Effector memory CD4-positive, alpha-beta T cell (primary cell): ENCODE measurements at regions not wholly inside any gene's neighbourhood (a gene's known extent, or its start where the extent isn't known, plus 50 kb on each side); places are given as distances from the start of the nearest gene placed in this dataset.

ENCODE experiments used
- DNase-seq, 3 donors: peaks; one replicate each; pipeline ENCODE4 v3.0.0-alpha.2; 2020
- H3K27ac ChIP-seq: 2 replicates; pipeline ENCODE4 v1.7.0; 2013; ENCODE audit warnings: mild to moderate bottlenecking, low read length, moderate library complexity; ENCODE audit not compliant: insufficient read depth, poor library complexity, severe bottlenecking
- H3K27me3 ChIP-seq: replicated peaks from 2 replicates; pipeline ENCODE4 v1.7.0; 2013; ENCODE audit warnings: mild to moderate bottlenecking, low read length; ENCODE audit not compliant: insufficient read depth, control insufficient read depth, poor library complexity, severe bottlenecking
- H3K36me3 ChIP-seq: 2 replicates; pipeline ENCODE4 v1.7.0; 2013; ENCODE audit warnings: mild to moderate bottlenecking, low read length, moderate library complexity; ENCODE audit not compliant: control insufficient read depth, insufficient read depth
- H3K4me1 ChIP-seq: 2 replicates; pipeline ENCODE4 v1.7.0; 2013; ENCODE audit warnings: low read length, mild to moderate bottlenecking; ENCODE audit not compliant: control insufficient read depth, insufficient read depth, poor library complexity, severe bottlenecking
- H3K4me3 ChIP-seq: 2 replicates; pipeline ENCODE4 v1.7.0; 2013; ENCODE audit warnings: low read length, low read depth, mild to moderate bottlenecking; ENCODE audit not compliant: insufficient read depth, poor library complexity, severe bottlenecking
- H3K9me3 ChIP-seq: 2 replicates; pipeline ENCODE4 v1.7.0; 2013; ENCODE audit warnings: mild to moderate bottlenecking, low read length, moderate library complexity; ENCODE audit not compliant: control insufficient read depth

- Histone ChIP-seq H3K4me3 (no peak overlapping the region), H3K9me3 (no peaks in the 10 kb centered on the region), H3K36me3 (no peaks in the 10 kb centered on the region), H3K4me1 (no peaks in the 10 kb centered on the region), H3K27ac (no peak overlapping the region), H3K27me3 (no peaks in the 10 kb centered on the region)
- DNase-seq, result no peak
These were observed 889.1 kb upstream of the ZEB2 start for GRCh38 chr2:145408980-145409379.

GRCh38 chr2:145404690-145405089 is 884.8 kb upstream of the ZEB2 start:
- Histone ChIP-seq H3K9me3 (no peaks in the 10 kb centered on the region), H3K27me3 (no peaks in the 10 kb centered on the region), H3K4me1 (no peaks in the 10 kb centered on the region), H3K4me3 (no peak overlapping the region), H3K27ac (no peak overlapping the region), H3K36me3 (no peaks in the 10 kb centered on the region)
- no peak for DNase-seq

- H3K27me3 ChIP-seq, result no peaks in the 10 kb centered on the region
- no peaks in the 10 kb centered on the region for H3K4me1 ChIP-seq
- no peak overlapping the region for H3K27ac ChIP-seq
- H3K4me3 ChIP-seq, result no peak overlapping the region
- no peaks in the 10 kb centered on the region for H3K9me3 ChIP-seq
- no peaks in the 10 kb centered on the region for H3K36me3 ChIP-seq
- no peak for DNase-seq
These were observed 882.9 kb upstream of the ZEB2 start for GRCh38 chr2:145402706-145403277.

DNA sequence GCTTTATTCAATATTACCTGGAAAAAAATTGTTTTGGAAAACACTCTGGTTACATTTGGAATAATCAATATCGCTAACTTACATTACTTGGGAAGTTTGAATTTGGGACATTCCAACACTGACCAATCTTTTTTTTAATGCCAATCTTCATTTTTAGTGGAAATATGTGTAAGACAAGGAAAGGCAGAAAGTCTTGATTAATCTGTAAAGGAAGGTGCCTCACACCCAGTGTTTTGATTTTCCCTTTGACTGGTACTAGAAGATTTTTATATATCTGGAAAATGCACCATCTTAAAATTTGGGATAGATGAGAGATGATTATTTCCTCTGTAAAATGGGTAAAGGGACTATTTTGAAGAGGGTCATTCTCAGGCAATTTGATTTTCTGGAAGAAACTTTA is 879.2 kb upstream of the ZEB2 start:
- Histone ChIP-seq H3K9me3 (no peaks in the 10 kb centered on the region), H3K4me3 (no peak overlapping the region), H3K4me1 (no peaks in the 10 kb centered on the region), H3K27me3 (no peaks in the 10 kb centered on the region), H3K36me3 (no peaks in the 10 kb centered on the region), H3K27ac (no peak overlapping the region)
- DNase-seq, result no peak

DNA sequence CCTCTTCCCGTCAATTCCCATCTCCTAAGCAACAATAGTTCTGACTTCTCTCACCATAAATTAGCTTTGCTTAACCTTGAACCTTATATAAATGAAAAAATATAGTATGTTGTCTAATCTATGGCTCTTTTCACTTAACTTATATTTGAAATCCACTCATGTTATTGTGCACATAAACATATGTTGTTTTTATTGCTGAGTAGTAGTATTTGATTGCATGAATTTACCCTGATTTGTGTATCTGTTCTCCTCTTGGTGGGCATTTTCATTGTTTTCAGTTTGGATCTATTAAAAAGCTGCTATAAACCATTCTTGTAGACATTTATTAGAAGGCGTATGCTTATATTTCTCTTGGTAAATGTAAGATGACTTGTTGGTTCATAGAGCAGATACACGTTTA is 874.3 kb upstream of the ZEB2 start:
- no peak overlapping the region for H3K27ac ChIP-seq
- H3K4me3 ChIP-seq, result no peak overlapping the region
- no peaks in the 10 kb centered on the region for H3K4me1 ChIP-seq
- no peak for DNase-seq
- no peaks in the 10 kb centered on the region for H3K27me3 ChIP-seq
- no peaks in the 10 kb centered on the region for H3K36me3 ChIP-seq
- no peaks in the 10 kb centered on the region for H3K9me3 ChIP-seq

DNA sequence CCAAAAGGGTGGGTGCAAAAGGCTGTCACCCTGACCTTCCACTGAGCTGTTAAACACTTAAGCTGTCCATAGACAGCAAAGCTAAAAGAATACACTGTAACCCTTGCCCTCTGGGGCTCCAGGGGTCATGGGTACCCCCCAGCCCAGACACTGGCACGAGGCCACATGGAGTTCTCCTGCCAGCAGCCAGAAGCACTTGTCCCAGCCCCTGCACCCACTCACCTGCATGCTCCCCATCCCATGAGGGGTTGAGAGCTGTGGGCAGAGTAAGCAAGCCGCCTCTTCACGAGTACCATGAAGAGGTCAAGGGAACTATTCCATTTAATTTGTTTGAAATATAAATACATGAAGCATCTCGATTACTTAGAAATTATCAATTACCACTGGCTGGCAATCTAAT is 867.1 kb upstream of the ZEB2 start:
- DNase-seq, result no peak
- Histone ChIP-seq H3K27me3 (no peaks in the 10 kb centered on the region), H3K9me3 (no peaks in the 10 kb centered on the region), H3K4me3 (no peak overlapping the region), H3K36me3 (no peaks in the 10 kb centered on the region), H3K27ac (no peak overlapping the region), H3K4me1 (no peaks in the 10 kb centered on the region)

DNA sequence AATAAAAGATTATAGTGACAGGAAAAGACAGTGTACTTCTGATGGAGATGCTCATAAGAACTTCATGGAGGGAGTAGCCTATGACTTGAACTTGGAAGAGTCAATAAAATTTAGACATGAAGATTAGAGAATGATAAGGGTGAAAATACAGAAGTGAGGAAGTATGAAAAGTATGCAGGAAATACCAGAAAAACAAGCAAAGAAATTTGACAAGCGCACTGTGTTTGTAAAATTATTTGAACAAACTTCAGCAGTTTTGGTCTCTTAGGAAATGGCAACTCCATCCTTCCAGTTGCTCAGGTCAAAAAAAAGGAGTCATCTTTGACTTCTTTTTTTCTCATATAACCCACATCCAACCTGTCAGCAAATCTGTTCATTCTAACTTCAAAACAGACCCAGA is 864.0 kb upstream of the ZEB2 start:
- Histone ChIP-seq H3K36me3 (no peaks in the 10 kb centered on the region), H3K27me3 (no peaks in the 10 kb centered on the region), H3K9me3 (no peaks in the 10 kb centered on the region), H3K27ac (no peak overlapping the region), H3K4me1 (no peaks in the 10 kb centered on the region), H3K4me3 (no peak overlapping the region)
- no peak for DNase-seq

DNA sequence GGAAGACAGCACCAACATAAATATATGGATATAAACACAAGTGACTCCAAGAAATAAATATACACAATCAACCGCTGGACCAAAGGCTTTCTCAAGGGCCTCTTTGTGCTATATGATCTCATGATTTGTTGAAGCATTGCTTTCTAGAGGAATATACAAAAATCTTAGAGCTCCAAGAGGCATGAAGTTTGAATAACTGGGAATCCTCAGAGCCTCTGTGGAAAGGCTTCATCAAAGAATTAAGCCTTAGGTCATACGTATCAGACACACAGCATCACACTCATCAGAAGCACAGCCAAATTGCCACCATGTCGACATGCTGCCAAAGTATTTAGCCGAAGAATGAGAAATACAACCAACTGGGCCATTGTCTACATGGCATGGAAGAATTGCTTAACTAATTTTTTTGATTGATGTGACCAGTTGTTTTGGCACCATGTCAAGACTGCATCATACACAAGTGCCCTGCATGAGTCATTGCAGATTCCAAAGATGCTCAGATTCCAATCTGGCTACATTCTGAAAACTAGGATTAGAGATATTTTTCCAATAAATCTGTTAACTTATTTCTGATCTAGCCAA is 860.6 kb upstream of the ZEB2 start:
- no peak overlapping the region for H3K4me3 ChIP-seq
- no peaks in the 10 kb centered on the region for H3K4me1 ChIP-seq
- no peaks in the 10 kb centered on the region for H3K27me3 ChIP-seq
- no peaks in the 10 kb centered on the region for H3K36me3 ChIP-seq
- no peak for DNase-seq
- H3K27ac ChIP-seq, result no peak overlapping the region
- no peaks in the 10 kb centered on the region for H3K9me3 ChIP-seq

DNA sequence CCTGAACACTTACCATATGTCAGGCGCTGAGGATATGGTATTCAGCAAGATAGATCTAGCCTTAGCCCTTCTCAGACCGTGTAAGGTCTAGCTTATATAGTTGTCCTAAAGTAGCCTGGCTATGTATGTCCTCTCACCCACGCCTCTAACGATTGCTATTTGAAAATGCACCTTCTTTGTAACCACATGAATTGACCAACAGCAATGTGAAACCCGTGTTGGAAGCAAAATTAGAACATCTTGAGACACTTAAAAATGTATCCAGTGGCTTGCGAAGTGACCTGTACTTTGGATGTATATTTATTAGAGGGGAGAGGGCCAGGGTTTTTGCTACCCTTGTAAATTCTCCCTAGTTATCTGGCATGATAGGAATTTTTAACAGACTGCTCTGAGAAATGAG is 860.0 kb upstream of the ZEB2 start:
- H3K4me3 ChIP-seq, result no peak overlapping the region
- no peaks in the 10 kb centered on the region for H3K27me3 ChIP-seq
- H3K27ac ChIP-seq, result no peak overlapping the region
- H3K36me3 ChIP-seq, result no peaks in the 10 kb centered on the region
- H3K9me3 ChIP-seq, result no peaks in the 10 kb centered on the region
- H3K4me1 ChIP-seq, result no peaks in the 10 kb centered on the region
- no peak for DNase-seq

DNA sequence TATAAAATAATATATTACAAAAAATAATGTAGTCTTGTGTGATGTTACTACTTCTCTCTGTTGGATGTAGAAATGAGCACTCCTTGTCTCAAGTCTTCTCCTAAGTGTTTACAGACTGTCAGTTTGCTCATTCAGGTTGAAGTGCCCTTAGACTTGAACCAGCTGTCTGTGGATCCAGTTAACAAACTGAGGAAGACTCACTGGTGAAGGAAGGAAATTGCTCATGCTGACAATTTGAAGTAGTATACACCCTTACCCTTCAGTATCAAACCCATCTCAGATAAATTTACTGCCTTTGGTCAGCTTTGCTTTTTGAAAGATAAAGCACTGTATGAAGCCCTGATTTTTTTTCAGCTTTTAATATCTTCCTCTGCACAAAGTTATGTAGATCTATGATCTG is 854.2 kb upstream of the ZEB2 start:
- no peaks in the 10 kb centered on the region for H3K36me3 ChIP-seq
- no peaks in the 10 kb centered on the region for H3K9me3 ChIP-seq
- H3K27me3 ChIP-seq, result no peaks in the 10 kb centered on the region
- DNase-seq, result no peak
- H3K27ac ChIP-seq, result no peak overlapping the region
- no peak overlapping the region for H3K4me3 ChIP-seq
- no peaks in the 10 kb centered on the region for H3K4me1 ChIP-seq
